Naive thymus-derived CD4-positive, alpha-beta T cell (primary cell): ENCODE measurements at regions not wholly inside any gene's neighbourhood (a gene's known extent, or its start where the extent isn't known, plus 50 kb on each side); places are given as distances from the start of the nearest gene placed in this dataset.

Experiments used
- ATAC-seq: fragments of 150-1000 bp; cut with Tn5 transposase; 2 replicates; pipeline ENCODE4 v1.10.0; 2021; ENCODE audit warnings: mild to moderate bottlenecking, moderate library complexity
- CTCF ChIA-PET: fragments of 350-600 bp; sonication (Branson Sonifier 250); formaldehyde crosslinking; loops from one replicate; lab custom pipeline; 2021; ENCODE audit warnings: antibody characterized with exemption; lab: Charles Lee
- POLR2A ChIA-PET: fragments of 350-600 bp; sonication (Branson Sonifier 250); formaldehyde crosslinking; loops from one replicate; lab custom pipeline; 2021; ENCODE audit warnings: antibody characterized with exemption, inconsistent platforms; lab: Charles Lee
- DNase-seq, 9 donors: peaks; one replicate each; pipeline versions ENCODE4 v3.0.0 to v3.0.0-alpha.2; 2020 to 2022; ENCODE audit warnings: mixed read lengths in 1 of 9
- H3K27ac ChIP-seq: one replicate; pipeline ENCODE4 v1.7.0; 2013; ENCODE audit warnings: mild to moderate bottlenecking, low read depth, low read length, moderate library complexity
- H3K27me3 ChIP-seq, 2 donors: one replicate each; pipeline ENCODE4 v1.7.0; 2013; ENCODE audit warnings: low read length in 2 of 2, mild to moderate bottlenecking in 2 of 2, moderate library complexity in 2 of 2; ENCODE audit not compliant: control insufficient read depth in 2 of 2, insufficient read depth in 2 of 2
- H3K36me3 ChIP-seq, 3 experiments: 1 replicate in 2 of 3; 2 replicates in 1 of 3; pipeline ENCODE4 v1.7.0; 2013; ENCODE audit warnings: low read length in 3 of 3, mild to moderate bottlenecking in 3 of 3, moderate library complexity in 1 of 3; ENCODE audit not compliant: insufficient read depth in 3 of 3, control insufficient read depth in 2 of 3
- H3K4me1 ChIP-seq, 2 donors: one replicate each; pipeline ENCODE4 v1.7.0; 2013; ENCODE audit warnings: low read length in 2 of 2, mild to moderate bottlenecking in 2 of 2, moderate library complexity in 1 of 2; ENCODE audit not compliant: control insufficient read depth in 2 of 2, insufficient read depth in 2 of 2
- H3K4me3 ChIP-seq: 2 replicates; pipeline ENCODE4 v1.7.0; 2013; ENCODE audit warnings: mild to moderate bottlenecking, low read length
- H3K9me3 ChIP-seq, 3 experiments: 1 replicate in 2 of 3; 2 replicates in 1 of 3; pipeline ENCODE4 v1.7.0; 2013; ENCODE audit warnings: low read length in 3 of 3; ENCODE audit not compliant: control insufficient read depth in 2 of 3
- H3K27ac Mint-ChIP-seq, 9 donors: one replicate each; pipeline ENCODE4 v1.8.0; 2020 to 2022; ENCODE audit warnings: mixed read lengths in 9 of 9, mild to moderate bottlenecking in 8 of 9, moderate library complexity in 5 of 9, inconsistent platforms in 2 of 9
- H3K27me3 Mint-ChIP-seq, 5 donors: one replicate each; pipeline ENCODE4 v1.8.0; 2021 to 2022; ENCODE audit warnings: mixed read lengths in 5 of 5, mild to moderate bottlenecking in 1 of 5
- H3K36me3 Mint-ChIP-seq, 5 donors: one replicate each; pipeline ENCODE4 v1.8.0; 2020 to 2022; ENCODE audit warnings: mixed read lengths in 5 of 5, mild to moderate bottlenecking in 3 of 5, inconsistent platforms in 1 of 5
- H3K4me1 Mint-ChIP-seq, 7 donors: one replicate each; pipeline ENCODE4 v1.8.0; 2020 to 2022; ENCODE audit warnings: mixed read lengths in 7 of 7, mild to moderate bottlenecking in 3 of 7, inconsistent platforms in 1 of 7
- H3K4me3 Mint-ChIP-seq, 10 donors: one replicate each; pipeline ENCODE4 v1.8.0; 2020 to 2022; ENCODE audit warnings: mild to moderate bottlenecking in 10 of 10, mixed read lengths in 10 of 10, moderate library complexity in 6 of 10, inconsistent platforms in 2 of 10
- H3K9me3 Mint-ChIP-seq, 11 donors: one replicate each; pipeline ENCODE4 v1.8.0; 2020 to 2022; ENCODE audit warnings: mixed read lengths in 11 of 11, mild to moderate bottlenecking in 4 of 11, inconsistent platforms in 1 of 11, moderate library complexity in 1 of 11
- intact Hi-C, 2 donors: fragments of 100-400 bp; cut with micrococcal nuclease; formaldehyde crosslinking; loops; one replicate each; pipeline ENCODE4 v1.15.1; 2023

DNA sequence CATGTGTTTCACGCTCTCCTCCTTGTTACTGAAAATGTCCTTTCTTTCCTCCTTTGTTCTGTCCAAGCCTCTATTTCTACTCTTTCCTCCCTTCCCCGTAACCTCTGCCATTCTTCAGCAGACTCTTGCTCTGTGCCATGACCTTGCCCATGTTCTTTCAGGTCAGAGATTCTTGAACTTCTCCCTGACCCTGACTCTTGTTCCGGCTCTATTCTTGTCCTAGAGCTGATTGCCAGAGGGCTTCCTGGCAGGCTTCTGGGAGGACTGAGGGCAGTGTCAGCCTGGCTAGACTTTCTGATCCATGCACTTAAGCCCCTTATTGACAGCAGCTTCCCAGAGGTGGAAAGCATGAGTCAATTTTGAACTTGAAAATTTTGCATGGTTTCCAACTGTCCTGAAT lies 174.2 kb downstream of the TMEM161B start:
- ATAC-seq (no peak), DNase-seq (no peak)
- Mint-ChIP-seq H3K4me3 (no peak overlapping the region), H3K27me3 (peaks cover 0 to 16% (median 9%) of the 10 kb centered on the region in 5 donors), H3K9me3 (peaks cover 0 to 6% (median 0%) of the 10 kb centered on the region in 11 donors), H3K27ac (no peak overlapping the region), H3K4me1 (no peaks in the 10 kb centered on the region), H3K36me3 (no peaks in the 10 kb centered on the region)
- H3K27me3 ChIP-seq = no peaks in the 10 kb centered on the region
- CTCF ChIA-PET = no interaction called here
- H3K36me3 ChIP-seq = no peaks in the 10 kb centered on the region
- no peaks in the 10 kb centered on the region for H3K4me1 ChIP-seq
- H3K27ac ChIP-seq = no peak overlapping the region
- no peaks in the 10 kb centered on the region for H3K9me3 ChIP-seq
- no peak overlapping the region for H3K4me3 ChIP-seq
- POLR2A ChIA-PET = no interaction called here
- intact Hi-C loops = no loop called here

GRCh38 chr5:88093765-88094164 lies 174.9 kb downstream of the TMEM161B start:
- peaks cover 0 to 22% (median 16%) of the 10 kb centered on the region in 5 donors for H3K27me3 Mint-ChIP-seq
- no peak overlapping the region for H3K4me3 Mint-ChIP-seq
- intact Hi-C loops = no loop called here
- no peaks in the 10 kb centered on the region for H3K4me1 Mint-ChIP-seq
- no peak overlapping the region for H3K4me3 ChIP-seq
- DNase-seq = no peak
- no peak overlapping the region for H3K27ac ChIP-seq
- ChIA-PET CTCF (interaction anchor here (0.8 kb wide), 1 partner anchor 168 kb away, joined by 4 read pairs; no protein-coding TSS in a partner anchor), POLR2A (no interaction called here)
- peaks cover 0 to 6% (median 0%) of the 10 kb centered on the region in 11 donors for H3K9me3 Mint-ChIP-seq
- no peak for ATAC-seq
- H3K4me1 ChIP-seq = no peaks in the 10 kb centered on the region
- no peaks in the 10 kb centered on the region for H3K36me3 ChIP-seq
- H3K27me3 ChIP-seq = no peaks in the 10 kb centered on the region
- H3K27ac Mint-ChIP-seq = no peak overlapping the region
- no peaks in the 10 kb centered on the region for H3K9me3 ChIP-seq
- H3K36me3 Mint-ChIP-seq = no peaks in the 10 kb centered on the region

DNA sequence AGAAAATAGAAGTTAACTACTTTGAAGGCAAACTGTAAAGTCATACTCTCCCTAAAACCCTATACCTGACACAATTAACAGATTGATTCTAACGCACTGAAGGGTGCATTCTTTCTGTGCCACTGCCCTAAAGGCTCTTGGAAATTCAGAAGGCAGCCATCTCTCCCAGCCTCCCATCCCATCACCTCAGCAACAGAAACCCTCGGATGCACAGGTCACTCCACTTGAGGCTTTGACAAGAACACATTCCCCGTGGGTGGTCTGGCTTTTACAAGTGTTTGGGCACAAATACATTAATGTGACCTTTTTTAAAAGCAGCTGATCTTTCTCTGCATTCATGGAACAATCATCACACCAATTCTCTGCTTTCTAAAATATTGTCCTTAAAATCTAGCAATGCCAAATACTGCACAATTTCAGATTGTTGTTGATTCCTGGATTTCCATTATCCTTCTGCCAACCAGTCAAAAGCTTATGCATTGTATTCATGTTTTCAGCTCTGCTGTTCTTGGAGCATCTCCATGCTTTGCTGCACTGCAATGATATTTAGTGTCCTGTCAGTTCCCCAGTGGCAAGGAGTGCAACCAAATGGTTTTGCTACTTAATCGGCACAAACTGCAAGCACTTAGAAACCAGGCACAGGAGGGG lies 175.6 kb downstream of the TMEM161B start:
- Mint-ChIP-seq H3K27ac (no peak overlapping the region), H3K36me3 (no peaks in the 10 kb centered on the region), H3K4me3 (no peak overlapping the region), H3K9me3 (peaks cover 0 to 6% (median 0%) of the 10 kb centered on the region in 11 donors), H3K4me1 (no peaks in the 10 kb centered on the region), H3K27me3 (peaks cover 0 to 28% (median 21%) of the 10 kb centered on the region in 5 donors)
- POLR2A ChIA-PET = no interaction called here
- Histone ChIP-seq H3K27ac (no peak overlapping the region), H3K4me3 (no peak overlapping the region), H3K9me3 (no peaks in the 10 kb centered on the region), H3K36me3 (no peaks in the 10 kb centered on the region), H3K27me3 (no peaks in the 10 kb centered on the region), H3K4me1 (no peaks in the 10 kb centered on the region)
- ATAC-seq = no peak
- DNase-seq = no peak
- intact Hi-C loops = no loop called here
- CTCF ChIA-PET = interaction anchor here (0.8 kb wide), 1 partner anchor 168 kb away, joined by 4 read pairs; no protein-coding TSS in a partner anchor

- Mint-ChIP-seq H3K27ac (no peak overlapping the region), H3K27me3 (peaks cover 0 to 29% (median 22%) of the 10 kb centered on the region in 5 donors), H3K36me3 (no peaks in the 10 kb centered on the region), H3K4me3 (no peak overlapping the region), H3K9me3 (peaks cover 0 to 6% (median 0%) of the 10 kb centered on the region in 11 donors), H3K4me1 (no peaks in the 10 kb centered on the region)
- no peaks in the 10 kb centered on the region for H3K4me1 ChIP-seq
- POLR2A ChIA-PET = no interaction called here
- no peaks in the 10 kb centered on the region for H3K9me3 ChIP-seq
- no peaks in the 10 kb centered on the region for H3K36me3 ChIP-seq
- H3K27me3 ChIP-seq = no peaks in the 10 kb centered on the region
- no peak for ATAC-seq
- CTCF ChIA-PET = no interaction called here
- intact Hi-C loops = no loop called here
- no peak for DNase-seq
- H3K4me3 ChIP-seq = no peak overlapping the region
- no peak overlapping the region for H3K27ac ChIP-seq
These were observed 176.3 kb downstream of the TMEM161B start for GRCh38 chr5:88092358-88092757.

- no peak overlapping the region for H3K27ac Mint-ChIP-seq
- no peaks in the 10 kb centered on the region for H3K27me3 ChIP-seq
- ATAC-seq = no peak
- no peaks in the 10 kb centered on the region for H3K9me3 ChIP-seq
- H3K27ac ChIP-seq = no peak overlapping the region
- H3K36me3 ChIP-seq = no peaks in the 10 kb centered on the region
- H3K4me1 ChIP-seq = no peaks in the 10 kb centered on the region
- H3K9me3 Mint-ChIP-seq = peaks cover 0 to 6% (median 0%) of the 10 kb centered on the region in 11 donors
- H3K27me3 Mint-ChIP-seq = peaks cover 0 to 38% (median 26%) of the 10 kb centered on the region in 5 donors
- ChIA-PET POLR2A (no interaction called here), CTCF (no interaction called here)
- H3K4me3 Mint-ChIP-seq = no peak overlapping the region
- no peak overlapping the region for H3K4me3 ChIP-seq
- H3K4me1 Mint-ChIP-seq = no peaks in the 10 kb centered on the region
- no peaks in the 10 kb centered on the region for H3K36me3 Mint-ChIP-seq
- no peak for DNase-seq
- intact Hi-C loops = no loop called here
These were observed 178.1 kb downstream of the TMEM161B start for GRCh38 chr5:88090506-88090905.

DNA sequence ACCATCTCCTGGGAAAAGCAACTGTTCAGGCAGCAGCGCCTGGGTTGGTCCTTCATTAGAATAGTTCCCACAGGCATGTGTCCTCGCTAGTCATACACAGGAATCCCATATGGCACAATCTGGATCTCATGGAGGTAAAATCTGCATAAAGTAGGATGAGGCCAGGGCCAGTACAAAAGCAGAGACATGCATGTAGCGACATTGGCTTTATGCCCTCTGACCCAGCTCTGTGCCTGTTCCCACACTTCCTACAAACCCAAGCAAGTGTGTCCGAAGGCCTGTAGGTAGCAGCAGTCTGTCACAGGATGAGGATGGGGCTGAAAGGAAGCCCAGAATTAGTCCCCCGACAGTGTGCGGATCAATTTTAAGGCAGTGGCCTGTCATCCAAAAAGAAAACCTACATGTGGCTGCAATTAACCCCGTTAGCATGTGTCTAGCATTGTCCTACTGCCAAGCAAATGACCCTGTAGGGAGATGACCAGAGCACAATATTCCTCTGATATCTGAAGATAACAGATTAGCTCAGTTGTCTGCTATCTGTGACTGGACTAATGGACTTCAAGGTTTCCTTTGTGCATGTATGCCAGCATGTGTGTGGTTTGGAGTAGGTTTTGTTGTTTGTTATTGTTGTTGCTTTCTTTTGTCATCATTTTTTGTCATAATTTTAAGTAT lies 178.8 kb downstream of the TMEM161B start:
- H3K36me3 Mint-ChIP-seq = no peaks in the 10 kb centered on the region

More for the DNA sequence above, 178.8 kb downstream of the TMEM161B start:
- ChIA-PET CTCF (no interaction called here), POLR2A (no interaction called here)
- no peak for DNase-seq
- Mint-ChIP-seq H3K4me3 (no peak overlapping the region), H3K27ac (no peak overlapping the region), H3K4me1 (no peaks in the 10 kb centered on the region), H3K9me3 (peaks cover 0 to 6% (median 0%) of the 10 kb centered on the region in 11 donors), H3K27me3 (peaks cover 0 to 34% (median 22%) of the 10 kb centered on the region in 5 donors)
- H3K4me1 ChIP-seq = no peaks in the 10 kb centered on the region
- no peak overlapping the region for H3K4me3 ChIP-seq
- no peak for ATAC-seq
- no peak overlapping the region for H3K27ac ChIP-seq
- no peaks in the 10 kb centered on the region for H3K27me3 ChIP-seq
- intact Hi-C loops = no loop called here
- H3K36me3 ChIP-seq = no peaks in the 10 kb centered on the region
- H3K9me3 ChIP-seq = no peaks in the 10 kb centered on the region
